GM12873 (cell line): ENCODE measurements at regions not wholly inside any gene's neighbourhood (a gene's known extent, or its start where the extent isn't known, plus 50 kb on each side); places are given as distances from the start of the nearest gene placed in this dataset.
A peak's percentile ranks its signal among the peaks of the same experiment; 100 is the strongest.

Source experiments
- CTCF ChIP-seq: IDR thresholded peaks from 2 replicates; pipeline ENCODE4 v1.5.1; 2012; ENCODE audit warnings: low read depth, mild to moderate bottlenecking, moderate library complexity, low read length, control low read depth; ENCODE audit not compliant: insufficient read depth; ENCODE audit errors: missing control alignments

DNA sequence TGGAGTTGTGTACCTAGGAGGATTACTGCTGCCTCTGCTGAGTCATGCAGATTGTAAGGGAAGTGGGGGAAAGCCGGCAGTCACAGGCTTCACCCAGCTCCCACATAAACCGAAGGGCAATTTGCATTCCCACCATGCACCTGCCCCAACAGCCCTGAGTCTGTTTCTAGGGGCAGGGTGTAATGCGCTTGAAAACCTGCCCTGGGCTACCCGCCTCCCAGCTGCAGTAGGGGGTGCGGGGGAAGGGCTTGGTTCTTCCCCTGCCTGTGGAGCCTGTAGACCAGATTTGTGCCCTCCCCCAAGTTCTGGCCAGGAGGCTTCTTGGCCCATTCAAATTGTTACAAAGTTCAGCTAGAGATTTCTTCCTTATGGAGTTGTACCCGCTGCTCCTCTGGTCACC is 269.2 kb upstream of the DDX53 start:
- TF ChIP-seq CTCF = no peak

- no peak for TF ChIP-seq CTCF
Observed at GRCh38 chrX:22737541-22737940, 262.2 kb upstream of the DDX53 start.

DNA sequence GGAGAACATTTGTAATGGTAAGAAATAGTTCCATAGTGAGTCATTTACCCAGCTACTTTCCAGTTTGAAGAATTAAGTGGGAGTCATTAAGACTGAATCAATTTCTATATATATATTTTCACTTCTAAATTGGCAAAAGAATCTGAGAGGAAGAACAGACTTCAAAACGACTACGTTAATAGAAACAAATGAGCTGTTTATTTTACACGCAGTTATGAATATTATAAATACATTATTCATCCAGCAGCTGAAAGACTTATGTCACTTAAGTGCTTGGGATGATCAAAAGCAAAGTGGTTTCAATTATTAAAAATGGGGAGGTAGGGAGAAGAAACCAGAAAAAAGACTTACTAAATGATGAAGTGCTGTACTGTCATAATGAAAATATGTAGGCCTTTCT is 260.5 kb upstream of the DDX53 start:
- no peak for TF ChIP-seq CTCF

- no peak for TF ChIP-seq CTCF
Observed at GRCh38 chrX:22740836-22741235, 258.9 kb upstream of the DDX53 start.

DNA sequence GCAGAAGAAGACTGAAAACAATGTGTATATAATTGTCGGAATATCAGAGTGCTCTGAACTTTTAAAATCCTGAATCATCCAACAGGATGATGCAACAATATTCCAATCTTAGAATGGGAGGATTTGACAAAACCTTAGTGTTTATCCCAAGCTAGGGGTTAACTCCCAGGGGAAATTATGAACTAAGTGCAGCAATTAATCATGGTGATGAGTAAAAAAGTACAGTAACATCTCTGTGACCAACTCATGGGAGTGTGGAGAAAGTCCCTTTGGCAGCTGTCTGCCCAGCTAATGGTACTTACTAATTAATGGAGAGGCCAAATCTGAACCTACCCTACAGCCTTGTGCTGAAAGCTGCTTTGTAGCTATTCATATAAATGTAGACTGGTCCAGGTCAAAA is 257.6 kb upstream of the DDX53 start:
- TF ChIP-seq CTCF = no peak

- TF ChIP-seq CTCF = no peak
Observed at GRCh38 chrX:22746081-22746480, 253.7 kb upstream of the DDX53 start.

- peak; percentile 84 for TF ChIP-seq CTCF
Observed at GRCh38 chrX:22748093-22748999, 251.4 kb upstream of the DDX53 start.
